T47D (cell line): ENCODE measurements at regions not wholly inside any gene's neighbourhood (a gene's known extent, or its start where the extent isn't known, plus 50 kb on each side); places are given as distances from the start of the nearest gene placed in this dataset.
"Not testable (repeated sequence)": the region's sequence is repeated elsewhere in the genome, so short reads cannot be mapped to it uniquely, and the experiment has no call there.

Experiments used
- DNase-seq, 2 experiments: peaks; one replicate each; pipeline versions ENCODE4 v3.0.0 to v3.0.0-alpha.2; 2011 to 2012; ENCODE audit warnings: low read depth in 1 of 2, low spot score in 1 of 2
- JUND ChIP-seq: IDR thresholded peaks from 2 replicates; pipeline ENCODE4 v1.6.1; 2012; ENCODE audit warnings: low read depth
- in situ Hi-C: cut with HindIII; loops from 2 replicates; pipeline ENCODE4 v1.10.0; 2016; ENCODE audit warnings: low sequenced_read_pairs, low pct_unique_long_range_greater_than_20kb

GRCh38 chr6:135586388-135586787 is 88.8 kb upstream of the AHI1 start:
- TF ChIP-seq JUND = no peak
- in situ Hi-C loops = no loop called here
- DNase-seq = no peak

GRCh38 chr6:135586844-135587243 is 89.3 kb upstream of the AHI1 start:
- no peak for TF ChIP-seq JUND

GRCh38 chr6:135592276-135592675 is 94.7 kb upstream of the AHI1 start:
- TF ChIP-seq JUND = no peak
- no peak for DNase-seq
- in situ Hi-C loops = no loop called here

More at GRCh38 chr6:135586844-135587243, 89.3 kb upstream of the AHI1 start:
- in situ Hi-C loops = no loop called here
- no peak for DNase-seq

- TF ChIP-seq JUND = no peak
- in situ Hi-C loops = no loop called here
- DNase-seq = no peak
Measured at GRCh38 chr6:135594000-135594399, 96.5 kb upstream of the AHI1 start.

- in situ Hi-C loops = no loop called here
- no peak for TF ChIP-seq JUND
- no peak for DNase-seq
Measured at GRCh38 chr6:135600086-135600702, 102.7 kb upstream of the AHI1 start.

- no peak for TF ChIP-seq JUND
- DNase-seq = no peak
- in situ Hi-C loops = no loop called here
Measured at GRCh38 chr6:135600931-135601330, 103.4 kb upstream of the AHI1 start.

GRCh38 chr6:135601857-135602256 is 104.3 kb upstream of the AHI1 start:
- DNase-seq = no peak
- no peak for TF ChIP-seq JUND
- in situ Hi-C loops = no loop called here

GRCh38 chr6:135603249-135603648 is 105.7 kb upstream of the AHI1 start:
- TF ChIP-seq JUND = no peak
- in situ Hi-C loops = no loop called here
- DNase-seq = no peak

GRCh38 chr6:135604035-135604860 is 106.7 kb upstream of the AHI1 start:
- no peak for DNase-seq
- in situ Hi-C loops = no loop called here
- TF ChIP-seq JUND = no peak

GRCh38 chr6:135605278-135605790 is 107.8 kb upstream of the AHI1 start:
- DNase-seq = no peak
- TF ChIP-seq JUND = no peak
- in situ Hi-C loops = no loop called here

- in situ Hi-C loops = no loop called here
- DNase-seq = no peak
- TF ChIP-seq JUND = no peak
Measured at GRCh38 chr6:135606392-135606791, 108.9 kb upstream of the AHI1 start.

GRCh38 chr6:135608031-135608430 is 110.5 kb upstream of the AHI1 start:
- no peak for DNase-seq
- no peak for TF ChIP-seq JUND
- in situ Hi-C loops = no loop called here

GRCh38 chr6:135610192-135610591 is 112.7 kb upstream of the AHI1 start:
- DNase-seq, in situ Hi-C loops: not testable (repeated sequence)
